HG02759 (cell line): ENCODE measurements at regions not wholly inside any gene's neighbourhood (a gene's known extent, or its start where the extent isn't known, plus 50 kb on each side); places are given as distances from the start of the nearest gene placed in this dataset.
"Not testable (repeated sequence)": the region's sequence is repeated elsewhere in the genome, so short reads cannot be mapped to it uniquely, and the experiment has no call there.

Experiments
- ATAC-seq: cut with Tn5 transposase; IDR thresholded peaks from one replicate; pipeline ENCODE4 v1.9.1; 2021; ENCODE audit warnings: mild to moderate bottlenecking, moderate library complexity; ENCODE audit not compliant: unreplicated experiment

GRCh38 chr11:38595359-38596016 is 1997.5 kb upstream of the RAG2 start:
- ATAC-seq: not testable (repeated sequence)

DNA sequence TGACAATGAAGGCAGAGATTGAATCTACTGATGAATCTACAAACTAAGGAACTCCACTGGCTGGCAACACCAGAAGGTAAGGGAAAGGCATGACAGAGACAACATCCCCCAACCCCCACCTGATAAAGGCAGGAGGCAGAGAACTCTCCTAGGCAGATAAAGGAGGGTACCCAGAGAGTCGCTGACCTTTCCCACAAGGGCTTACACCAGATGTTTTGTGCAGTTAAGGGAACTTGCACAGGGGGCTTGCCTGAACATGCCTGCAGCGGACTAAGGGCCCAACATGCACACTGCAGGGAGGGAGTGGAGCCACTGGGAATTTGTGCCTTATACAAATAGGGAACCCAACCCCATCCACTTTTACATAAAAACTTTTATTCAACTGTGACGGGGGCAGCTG is 1996.9 kb upstream of the RAG2 start:
- ATAC-seq: no peak

DNA sequence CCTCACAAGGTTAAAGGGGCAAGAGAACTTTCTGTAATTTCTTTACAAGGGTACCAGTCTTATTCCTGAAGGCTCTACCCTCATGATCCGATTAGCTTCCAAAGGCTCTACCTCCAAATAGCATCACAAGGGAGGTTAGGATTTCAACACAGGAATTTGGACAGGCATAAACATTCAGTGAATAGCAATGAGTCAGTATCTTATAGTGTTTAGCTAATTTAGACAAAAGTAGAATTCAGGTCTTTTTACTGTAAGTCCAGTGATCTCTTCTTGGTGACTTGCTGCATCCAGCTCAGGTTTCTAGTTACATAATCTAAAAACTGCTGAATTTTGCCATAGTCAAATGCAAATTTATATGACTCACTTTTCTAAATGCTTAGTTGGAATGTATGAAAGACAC is 1995.6 kb upstream of the RAG2 start:
- no peak for ATAC-seq

GRCh38 chr11:38582756-38583155 is 1984.7 kb upstream of the RAG2 start:
- ATAC-seq: no peak

DNA sequence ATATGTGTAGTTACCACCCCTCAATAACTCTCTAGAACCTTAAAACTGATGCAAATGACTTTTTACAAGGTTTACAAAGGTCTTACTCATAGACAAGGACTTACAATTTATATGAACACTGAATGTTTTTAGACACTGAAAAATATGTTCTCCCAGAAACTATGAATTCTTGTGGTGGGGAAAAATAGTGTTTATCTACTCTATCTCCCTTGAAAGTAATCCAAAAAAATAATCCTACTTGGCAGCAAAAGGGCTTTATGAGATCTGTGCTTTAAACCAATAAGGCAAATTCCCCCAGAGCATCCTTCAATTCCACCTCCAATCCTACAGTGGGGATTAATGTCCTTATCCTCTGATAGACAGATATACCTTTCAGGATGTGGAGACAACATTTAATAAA is 1984.1 kb upstream of the RAG2 start:
- no peak for ATAC-seq

DNA sequence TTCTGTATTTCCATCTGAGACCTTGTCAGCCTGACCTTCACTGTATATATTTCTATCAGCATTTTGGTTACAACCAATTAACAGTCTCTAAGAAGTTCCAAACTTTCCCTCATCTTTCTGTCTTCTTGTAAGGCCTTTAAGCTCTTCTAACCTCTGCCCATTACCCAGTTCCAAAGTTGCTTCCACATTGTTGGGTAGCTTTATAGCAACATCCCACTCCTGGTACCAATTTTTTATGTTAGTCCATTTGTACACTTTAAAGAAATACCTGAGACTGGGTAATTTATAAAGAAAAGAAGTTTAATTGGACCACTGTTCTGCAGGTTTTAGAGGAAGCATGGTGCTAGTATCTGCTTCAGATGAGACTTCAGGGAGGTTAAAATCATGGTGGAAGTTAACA is 1979.7 kb upstream of the RAG2 start:
- ATAC-seq: no peak

DNA sequence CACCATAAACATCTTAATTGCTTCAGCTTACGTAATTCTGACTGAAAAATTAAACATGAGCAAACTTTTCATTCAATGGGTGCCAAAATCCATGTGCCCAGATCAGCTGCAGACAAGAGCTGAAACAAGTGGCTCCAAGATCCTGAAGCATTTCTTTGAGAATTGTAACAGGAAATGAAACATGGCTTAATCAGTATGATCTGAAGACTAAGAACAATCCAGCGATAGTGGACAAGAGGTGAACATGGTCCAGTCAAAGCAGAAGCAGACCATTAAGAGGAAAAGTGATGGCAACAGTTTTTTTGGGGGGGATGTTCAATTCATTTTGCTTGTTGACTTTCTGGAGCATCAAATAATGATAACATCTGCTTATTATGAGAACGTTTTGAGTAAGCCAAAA is 1964.5 kb upstream of the RAG2 start:
- ATAC-seq: no peak

DNA sequence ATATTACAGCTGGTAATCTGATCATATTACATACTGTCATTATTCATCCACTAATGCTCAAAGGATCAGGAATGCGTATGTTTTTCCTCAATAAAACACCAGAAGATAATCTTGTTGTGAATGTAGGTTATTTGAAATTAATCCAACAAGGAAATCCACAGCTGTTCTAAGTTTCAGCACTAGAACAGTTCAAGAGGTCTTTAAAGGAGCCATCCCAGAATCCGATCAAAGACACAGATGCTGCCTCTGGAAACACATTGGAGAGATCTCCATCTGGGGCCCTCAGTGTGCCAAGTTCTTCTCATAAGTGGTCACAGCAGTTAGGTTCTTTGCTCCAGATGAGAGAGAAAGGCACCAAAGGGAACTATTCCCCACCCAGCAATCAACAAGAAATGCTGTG is 1955.1 kb upstream of the RAG2 start:
- ATAC-seq: no peak

- no peak for ATAC-seq
These were observed 1949.4 kb upstream of the RAG2 start for GRCh38 chr11:38547462-38547861.

DNA sequence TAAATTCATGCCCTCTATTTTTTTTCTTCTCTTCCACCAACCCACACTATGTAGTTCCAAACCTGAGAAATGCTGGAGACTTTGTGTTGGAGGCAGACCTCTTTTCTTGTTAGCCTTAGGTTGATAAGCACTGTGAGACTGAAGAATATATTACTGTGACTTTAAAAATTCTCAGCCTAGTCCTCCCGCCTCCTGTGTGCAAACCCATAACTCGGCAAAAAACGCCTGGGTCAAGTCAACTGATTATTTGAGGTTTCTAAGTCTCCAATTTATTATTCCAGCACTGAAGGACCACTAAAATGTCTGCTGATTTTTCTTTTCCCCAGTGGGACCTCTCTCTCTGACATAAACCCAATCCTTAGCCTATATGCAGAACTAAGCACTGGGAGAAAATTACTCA is 1946.0 kb upstream of the RAG2 start:
- ATAC-seq: no peak

- ATAC-seq: no peak
These were observed 1945.3 kb upstream of the RAG2 start for GRCh38 chr11:38543311-38543710.

GRCh38 chr11:38538866-38539680 is 1941.0 kb upstream of the RAG2 start:
- no peak for ATAC-seq

DNA sequence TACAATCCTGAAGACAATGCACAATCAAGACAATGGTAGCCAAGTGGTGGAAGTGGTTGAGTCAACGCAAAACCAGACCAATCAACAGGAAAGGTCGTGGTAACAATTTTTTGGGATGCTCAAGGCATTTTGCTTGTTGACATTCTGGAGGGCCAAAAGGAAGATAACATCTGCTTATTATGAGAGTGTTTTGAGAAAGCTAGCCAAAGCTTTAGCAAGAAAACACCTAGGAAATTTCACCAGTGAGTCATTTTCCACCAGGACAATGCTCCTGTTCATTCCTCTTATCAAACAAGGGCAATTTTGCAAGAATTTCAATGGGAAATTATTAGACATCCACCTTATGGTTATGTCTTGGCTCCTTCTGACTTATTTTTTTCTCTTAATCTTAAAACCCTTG is 1932.2 kb upstream of the RAG2 start:
- ATAC-seq: no peak

GRCh38 chr11:38524945-38525344 is 1926.9 kb upstream of the RAG2 start:
- ATAC-seq: no peak

DNA sequence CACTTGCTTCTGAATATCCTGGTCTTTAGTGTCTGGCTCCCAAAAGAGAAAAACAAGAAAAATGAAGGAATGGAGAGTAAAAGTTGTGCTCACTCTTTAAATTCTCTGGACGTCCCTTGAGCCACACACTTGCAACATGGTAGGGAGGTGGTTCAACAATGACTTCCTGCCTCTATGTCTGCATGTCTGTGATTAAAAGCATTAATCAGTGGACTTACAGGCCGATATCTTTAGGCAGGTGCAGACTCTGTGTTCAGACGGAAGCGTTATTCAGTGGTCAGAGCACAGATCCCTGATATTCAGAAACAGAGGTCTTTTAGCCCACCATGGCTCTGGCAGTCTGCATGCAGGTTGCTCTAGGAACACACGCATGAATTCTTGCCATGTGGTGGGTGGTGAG is 1920.0 kb upstream of the RAG2 start:
- ATAC-seq: no peak

- not testable (repeated sequence) for ATAC-seq
These were observed 1914.8 kb upstream of the RAG2 start for GRCh38 chr11:38512830-38513229.

- no peak for ATAC-seq
These were observed 1912.0 kb upstream of the RAG2 start for GRCh38 chr11:38510041-38510440.

- ATAC-seq: no peak
These were observed 1905.8 kb upstream of the RAG2 start for GRCh38 chr11:38503876-38504275.

DNA sequence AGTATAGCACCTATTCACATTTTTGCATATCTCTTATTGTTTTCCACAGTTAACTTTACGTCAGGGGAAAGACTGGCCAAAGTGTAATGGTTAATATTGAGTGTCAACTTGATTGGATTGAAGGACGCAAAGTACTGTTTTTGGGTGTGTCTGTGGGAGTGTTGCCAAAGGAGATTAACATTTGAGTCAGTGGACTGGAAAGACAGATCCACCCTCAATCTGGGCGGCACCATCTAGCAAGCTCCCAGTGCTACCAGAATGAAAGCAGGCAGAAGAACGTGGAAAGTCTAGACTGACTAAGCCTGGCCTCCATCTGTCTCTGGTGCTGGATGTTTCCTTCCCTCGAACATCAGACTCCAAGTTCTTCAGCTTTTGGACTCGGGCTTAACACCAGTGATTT is 1900.7 kb upstream of the RAG2 start:
- no peak for ATAC-seq

GRCh38 chr11:38491986-38492385 is 1894.0 kb upstream of the RAG2 start:
- no peak for ATAC-seq

- no peak for ATAC-seq
These were observed 1883.4 kb upstream of the RAG2 start for GRCh38 chr11:38481391-38481790.

GRCh38 chr11:38476808-38477575 is 1879.0 kb upstream of the RAG2 start:
- no peak for ATAC-seq
